ENCODE measurements at regions not wholly inside any gene's neighbourhood (a gene's known extent, or its start where the extent isn't known, plus 50 kb on each side); places are given as distances from the start of the nearest gene placed in this dataset.

GRCh38 chr1:87913361-87913760 lies 584.7 kb downstream of the LMO4 start:
- Mint-ChIP-seq H3K36me3 (ENCODE audit: low read depth) (peaks cover 2% of the 10 kb centered on the region), H3K4me1 (ENCODE audit: low read depth) (no peaks in the 10 kb centered on the region), H3K9me3 (peaks cover 13% of the 10 kb centered on the region), H3K4me3 (no peak overlapping the region), H3K27ac (no peak overlapping the region), H3K27me3 (peaks cover 6% of the 10 kb centered on the region)
- intact Hi-C loops (cut with micrococcal nuclease): no loop called here
- CTCF ChIA-PET: no interaction called here
- POLR2A ChIA-PET: no interaction called here
- ATAC-seq (no peak), DNase-seq (no peak)
- TF ChIP-seq CTCF (IDR thresholded peaks at IDR 0.05): no peak

GRCh38 chr1:87914396-87914795 lies 585.7 kb downstream of the LMO4 start:
- intact Hi-C loops (cut with micrococcal nuclease): no loop called here
- ATAC-seq: no peak
- no peak for DNase-seq
- H3K4me3 Mint-ChIP-seq: no peak overlapping the region
- peaks cover 13% of the 10 kb centered on the region for H3K9me3 Mint-ChIP-seq
- H3K27me3 Mint-ChIP-seq: peaks cover 6% of the 10 kb centered on the region
- ChIA-PET CTCF (interaction anchor here (1.5 to 3.4 kb wide), 2 partner anchors 13 to 39 kb away, joined by 8 to 9 read pairs; no protein-coding TSS in a partner anchor), POLR2A (no interaction called here)
- H3K36me3 Mint-ChIP-seq (ENCODE audit: low read depth): peaks cover 2% of the 10 kb centered on the region
- no peak for TF ChIP-seq CTCF (IDR thresholded peaks at IDR 0.05)
- H3K4me1 Mint-ChIP-seq (ENCODE audit: low read depth): no peaks in the 10 kb centered on the region
- no peak overlapping the region for H3K27ac Mint-ChIP-seq

GRCh38 chr1:87915771-87916170 lies 587.1 kb downstream of the LMO4 start:
- TF ChIP-seq CTCF (IDR thresholded peaks at IDR 0.05): no peak
- Mint-ChIP-seq H3K4me3 (no peak overlapping the region), H3K27ac (no peak overlapping the region), H3K27me3 (peaks cover 6% of the 10 kb centered on the region), H3K36me3 (ENCODE audit: low read depth) (peaks cover 2% of the 10 kb centered on the region), H3K9me3 (peaks cover 13% of the 10 kb centered on the region), H3K4me1 (ENCODE audit: low read depth) (no peaks in the 10 kb centered on the region)
- ChIA-PET CTCF (interaction anchor here (3.4 kb wide), 1 partner anchor 11 kb away, joined by 9 read pairs; no protein-coding TSS in a partner anchor), POLR2A (no interaction called here)
- DNase-seq: no peak
- ATAC-seq: no peak
- intact Hi-C loops (cut with micrococcal nuclease): no loop called here

GRCh38 chr1:87916965-87917364 lies 588.3 kb downstream of the LMO4 start:
- Mint-ChIP-seq H3K36me3 (ENCODE audit: low read depth) (peaks cover 2% of the 10 kb centered on the region), H3K4me3 (no peak overlapping the region), H3K9me3 (peaks cover 13% of the 10 kb centered on the region), H3K27ac (no peak overlapping the region), H3K4me1 (ENCODE audit: low read depth) (no peaks in the 10 kb centered on the region), H3K27me3 (peaks cover 3% of the 10 kb centered on the region)
- ChIA-PET POLR2A (no interaction called here), CTCF (interaction anchor here (1.2 to 3.4 kb wide), 2 partner anchors 10 to 36 kb away, joined by 3 to 9 read pairs; no protein-coding TSS in a partner anchor)
- ATAC-seq (no peak), DNase-seq (no peak)
- intact Hi-C loops (cut with micrococcal nuclease): no loop called here
- TF ChIP-seq CTCF (IDR thresholded peaks at IDR 0.05): no peak

- no peak overlapping the region for H3K27ac Mint-ChIP-seq
- ATAC-seq: no peak
- ChIA-PET POLR2A (no interaction called here), CTCF (no interaction called here)
- H3K36me3 Mint-ChIP-seq (ENCODE audit: low read depth): no peaks in the 10 kb centered on the region
- intact Hi-C loops (cut with micrococcal nuclease): no loop called here
- no peaks in the 10 kb centered on the region for H3K4me1 Mint-ChIP-seq (ENCODE audit: low read depth)
- peaks cover 8% of the 10 kb centered on the region for H3K9me3 Mint-ChIP-seq
- H3K4me3 Mint-ChIP-seq: no peak overlapping the region
- TF ChIP-seq CTCF (IDR thresholded peaks at IDR 0.05): no peak
- H3K27me3 Mint-ChIP-seq: peaks cover 3% of the 10 kb centered on the region
- DNase-seq: no peak
These were observed 589.7 kb downstream of the LMO4 start for GRCh38 chr1:87918398-87918797.

Measured in activated CD8-positive, alpha-beta T cell treated with anti-CD3 and anti-CD28 coated beads for 36 hours (primary cell).